ENCODE measurements at regions not wholly inside any gene's neighbourhood (a gene's known extent, or its start where the extent isn't known, plus 50 kb on each side); places are given as distances from the start of the nearest gene placed in this dataset.
"Not testable (repeated sequence)": the region's sequence is repeated elsewhere in the genome, so short reads cannot be mapped to it uniquely, and the experiment has no call there.

- TF ChIP-seq CTCF (IDR thresholded peaks at IDR 0.05; ENCODE audit: control insufficient read depth, insufficient read depth, low read depth, low read length, missing control alignments) = no peak
- DNase-seq (ENCODE audit: low read depth) = no peak
- H3K4me3 ChIP-seq (ENCODE audit: control insufficient read depth, low read depth, low read length) = no peak overlapping the region
Observed at GRCh38 chr10:22831586-22831985, 96.3 kb upstream of the ARMC3 start.

GRCh38 chr10:22828712-22829111, 99.1 kb upstream of the ARMC3 start:
- not testable (repeated sequence) for H3K4me3 ChIP-seq (ENCODE audit: control insufficient read depth, low read depth, low read length); DNase-seq (ENCODE audit: low read depth)

- H3K4me3 ChIP-seq (ENCODE audit: control insufficient read depth, low read depth, low read length) = no peak overlapping the region
- DNase-seq (ENCODE audit: low read depth) = no peak
- TF ChIP-seq CTCF (IDR thresholded peaks at IDR 0.05; ENCODE audit: control insufficient read depth, insufficient read depth, low read depth, low read length, missing control alignments) = no peak
Observed at GRCh38 chr10:22825841-22826240, 102.0 kb upstream of the ARMC3 start.

GRCh38 chr10:22824984-22825383, 102.9 kb upstream of the ARMC3 start:
- no peak for TF ChIP-seq CTCF (IDR thresholded peaks at IDR 0.05; ENCODE audit: control insufficient read depth, insufficient read depth, low read depth, low read length, missing control alignments)
- no peak overlapping the region for H3K4me3 ChIP-seq (ENCODE audit: control insufficient read depth, low read depth, low read length)
- DNase-seq (ENCODE audit: low read depth) = no peak

GRCh38 chr10:22824520-22824919, 103.3 kb upstream of the ARMC3 start:
- TF ChIP-seq CTCF (IDR thresholded peaks at IDR 0.05; ENCODE audit: control insufficient read depth, insufficient read depth, low read depth, low read length, missing control alignments) = no peak
- no peak overlapping the region for H3K4me3 ChIP-seq (ENCODE audit: control insufficient read depth, low read depth, low read length)
- DNase-seq (ENCODE audit: low read depth) = no peak

- no peak overlapping the region for H3K4me3 ChIP-seq (ENCODE audit: control insufficient read depth, low read depth, low read length)
- peak; percentile 68 for DNase-seq (ENCODE audit: low read depth)
- TF ChIP-seq CTCF (IDR thresholded peaks at IDR 0.05; ENCODE audit: control insufficient read depth, insufficient read depth, low read depth, low read length, missing control alignments) = no peak
Observed at GRCh38 chr10:22823109-22823508, 104.7 kb upstream of the ARMC3 start.

GRCh38 chr10:22821921-22822320, 105.9 kb upstream of the ARMC3 start:
- not testable (repeated sequence) for DNase-seq (ENCODE audit: low read depth); H3K4me3 ChIP-seq (ENCODE audit: control insufficient read depth, low read depth, low read length)

- H3K4me3 ChIP-seq (ENCODE audit: control insufficient read depth, low read depth, low read length) = no peak overlapping the region
- DNase-seq (ENCODE audit: low read depth) = peak; percentile 83
- TF ChIP-seq CTCF (IDR thresholded peaks at IDR 0.05; ENCODE audit: control insufficient read depth, insufficient read depth, low read depth, low read length, missing control alignments) = no peak
Observed at GRCh38 chr10:22821501-22821900, 106.4 kb upstream of the ARMC3 start.
